ENCODE measurements at regions not wholly inside any gene's neighbourhood (a gene's known extent, or its start where the extent isn't known, plus 50 kb on each side); places are given as distances from the start of the nearest gene placed in this dataset.

- TF ChIP-seq CTCF (IDR thresholded peaks at IDR 0.05) (no peak), EP300 (IDR thresholded peaks at IDR 0.05) (no peak), POLR2AphosphoS5 (IDR thresholded peaks at IDR 0.05) (no peak), POLR2A (IDR thresholded peaks at IDR 0.05) (no peak)
These were observed 886.4 kb upstream of the ADGRL3 start for GRCh38 chr4:60313611-60314178.

All from upper lobe of left lung (tissue), 4 donors.